SU-DHL-6 (cell line): ENCODE measurements at regions not wholly inside any gene's neighbourhood (a gene's known extent, or its start where the extent isn't known, plus 50 kb on each side); places are given as distances from the start of the nearest gene placed in this dataset.

Experiments used
- H2AFZ ChIP-seq: fragments of 200-600 bp; sonication (generic); 2 replicates; pipeline ENCODE4 v1.6.1; 2014; ENCODE audit warnings: low read depth, mild to moderate bottlenecking, moderate library complexity, mixed read lengths, antibody characterized with exemption, low read length; ENCODE audit not compliant: severe bottlenecking
- H3F3A ChIP-seq: fragments of 200-600 bp; shearing (Covaris generic); 2 replicates; pipeline ENCODE4 v1.6.0; 2016; ENCODE audit warnings: antibody characterized with exemption, mild to moderate bottlenecking; ENCODE audit not compliant: insufficient read depth
- H3K27ac ChIP-seq: fragments of 200-600 bp; sonication (generic); 2 replicates; pipeline ENCODE4 v1.5.1; 2016; ENCODE audit warnings: low read depth, mild to moderate bottlenecking, low read length, moderate library complexity, mixed read lengths
- H3K27me3 ChIP-seq: fragments of 200-600 bp; sonication (generic), shearing (Covaris generic); 2 replicates; pipeline ENCODE4 v1.6.0; 2014; ENCODE audit warnings: mild to moderate bottlenecking, low read length
- H3K36me3 ChIP-seq: fragments of 200-600 bp; sonication (generic); 2 replicates; pipeline ENCODE4 v1.6.1; 2014; ENCODE audit warnings: mild to moderate bottlenecking, low read length, mixed read lengths
- H3K4me2 ChIP-seq: fragments of 300-600, 200-600 bp; shearing (Covaris generic), sonication (generic); 2 replicates; pipeline ENCODE4 v1.6.0; 2014; ENCODE audit warnings: low read length, low read depth, mild to moderate bottlenecking; ENCODE audit not compliant: poor library complexity, severe bottlenecking
- H3K4me3 ChIP-seq: fragments of 200-600 bp; sonication (generic); 2 replicates; pipeline ENCODE4 v1.5.1; 2014; ENCODE audit warnings: antibody characterized with exemption, low read length, mild to moderate bottlenecking, mixed read lengths; ENCODE audit not compliant: insufficient read depth, poor library complexity, severe bottlenecking
- H3K79me2 ChIP-seq: fragments of 200-600 bp; sonication (generic); 2 replicates; pipeline ENCODE4 v1.6.1; 2014; ENCODE audit warnings: mild to moderate bottlenecking, low read length, moderate library complexity; ENCODE audit not compliant: insufficient read depth
- H3K9ac ChIP-seq: fragments of 200-600 bp; sonication (generic); 2 replicates; pipeline ENCODE4 v1.7.0; 2014; ENCODE audit warnings: mild to moderate bottlenecking, low read length
- H3K9me2 ChIP-seq: fragments of 200-600 bp; sonication (generic); replicated peaks from 2 replicates; pipeline ENCODE4 v1.6.1; 2014; ENCODE audit warnings: low read length; ENCODE audit not compliant: insufficient read depth
- H3K9me3 ChIP-seq: fragments of 200-600 bp; sonication (generic); 2 replicates; pipeline ENCODE4 v1.6.1; 2014; ENCODE audit warnings: low read length, mixed read lengths; ENCODE audit not compliant: insufficient read depth
- H4K20me1 ChIP-seq: fragments of 200-600 bp; sonication (generic); 2 replicates; pipeline ENCODE4 v1.6.1; 2014; ENCODE audit warnings: low read depth, mild to moderate bottlenecking, antibody characterized with exemption, low read length, moderate library complexity, mixed read lengths
- CTCF ChIP-seq: fragments of 200-600 bp; sonication (generic); IDR thresholded peaks from one replicate; pipeline ENCODE4 v1.5.1; 2017; ENCODE audit warnings: antibody characterized with exemption, mild to moderate bottlenecking, low read length, moderate library complexity; ENCODE audit not compliant: insufficient read depth, poor library complexity, severe bottlenecking
- EZH2phosphoT487 ChIP-seq: fragments of 200-600 bp; sonication (generic), shearing (Covaris generic); conservative IDR thresholded peaks from 2 replicates; pipeline ENCODE4 v1.6.1; 2018; ENCODE audit warnings: mild to moderate bottlenecking, antibody characterized with exemption, low read length, moderate library complexity, mixed read lengths

- H3K9me2 ChIP-seq, result no peaks in the 10 kb centered on the region
- no peaks in the 10 kb centered on the region for H3F3A ChIP-seq
- no peak overlapping the region for H3K4me2 ChIP-seq
- H3K9ac ChIP-seq, result no peak overlapping the region
- no peaks in the 10 kb centered on the region for H4K20me1 ChIP-seq
- no peak overlapping the region for H3K27ac ChIP-seq
- TF ChIP-seq EZH2phosphoT487 (no peak), CTCF (no peak)
- H3K36me3 ChIP-seq, result no peaks in the 10 kb centered on the region
- H3K79me2 ChIP-seq, result no peaks in the 10 kb centered on the region
- H2AFZ ChIP-seq, result no peak overlapping the region
- no peaks in the 10 kb centered on the region for H3K9me3 ChIP-seq
- no peak overlapping the region for H3K4me3 ChIP-seq
- H3K27me3 ChIP-seq, result no peaks in the 10 kb centered on the region
Measured at GRCh38 chr11:120023120-120023519, 114.8 kb downstream of the TRIM29 start.

- Histone ChIP-seq H4K20me1 (no peaks in the 10 kb centered on the region), H3K4me2 (no peak overlapping the region), H3K36me3 (no peaks in the 10 kb centered on the region), H3K9me3 (no peaks in the 10 kb centered on the region), H3K79me2 (no peaks in the 10 kb centered on the region), H3K9ac (no peak overlapping the region), H3K27ac (no peak overlapping the region), H3K4me3 (no peak overlapping the region), H2AFZ (no peak overlapping the region), H3K9me2 (no peaks in the 10 kb centered on the region), H3F3A (no peaks in the 10 kb centered on the region), H3K27me3 (no peaks in the 10 kb centered on the region)
- TF ChIP-seq CTCF (no peak), EZH2phosphoT487 (no peak)
Measured at GRCh38 chr11:120022617-120023016, 115.3 kb downstream of the TRIM29 start.

- no peak overlapping the region for H2AFZ ChIP-seq
- no peaks in the 10 kb centered on the region for H3K36me3 ChIP-seq
- H3K9me3 ChIP-seq, result no peaks in the 10 kb centered on the region
- H3K9me2 ChIP-seq, result no peaks in the 10 kb centered on the region
- H3K79me2 ChIP-seq, result no peaks in the 10 kb centered on the region
- no peaks in the 10 kb centered on the region for H3K27me3 ChIP-seq
- no peak overlapping the region for H3K27ac ChIP-seq
- no peak overlapping the region for H3K4me3 ChIP-seq
- H3F3A ChIP-seq, result no peaks in the 10 kb centered on the region
- TF ChIP-seq CTCF (no peak), EZH2phosphoT487 (no peak)
- H3K9ac ChIP-seq, result no peak overlapping the region
- no peak overlapping the region for H3K4me2 ChIP-seq
- no peaks in the 10 kb centered on the region for H4K20me1 ChIP-seq
Measured at GRCh38 chr11:120021978-120022377, 115.9 kb downstream of the TRIM29 start.
